ENCODE measurements at regions not wholly inside any gene's neighbourhood (a gene's known extent, or its start where the extent isn't known, plus 50 kb on each side); places are given as distances from the start of the nearest gene placed in this dataset.

DNA sequence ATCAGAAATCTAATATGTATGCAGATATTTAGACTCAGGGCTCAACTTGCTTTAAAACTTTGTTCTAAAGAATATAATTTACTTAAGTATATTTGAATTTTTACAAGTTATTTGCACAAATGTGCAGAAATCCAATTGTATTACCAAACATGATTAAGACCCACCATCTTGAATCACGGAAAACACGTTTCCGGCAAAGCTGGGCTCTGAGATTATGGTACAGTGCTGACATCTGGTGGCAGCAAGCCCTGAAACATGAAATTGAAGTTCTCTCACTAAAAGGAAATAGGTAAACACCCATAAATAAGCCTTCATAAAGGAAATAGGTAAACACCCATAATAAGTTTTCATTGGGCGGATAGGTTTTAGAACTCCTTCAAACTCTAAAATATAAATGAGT is 98.3 kb upstream of the MAOA start:
- Mint-ChIP-seq H3K27me3 (no peaks in the 10 kb centered on the region), H3K4me1 (ENCODE audit: low read depth) (no peaks in the 10 kb centered on the region), H3K36me3 (ENCODE audit: low read depth) (no peaks in the 10 kb centered on the region), H3K9me3 (no peaks in the 10 kb centered on the region), H3K4me3 (no peak overlapping the region), H3K27ac (no peak overlapping the region)
- CTCF ChIA-PET, result interaction anchor here (1.0 to 2.0 kb wide), 4 partner anchors 13 to 1776 kb away, joined by 3 to 5 read pairs (median 4); no protein-coding TSS in a partner anchor
- no peaks in the 10 kb centered on the region for H3K36me3 ChIP-seq (ENCODE audit: insufficient read depth, low read length)
- POLR2A ChIA-PET, result interaction anchor here (1.1 kb wide), 1 partner anchor 192 kb away, joined by 3 read pairs; no protein-coding TSS in a partner anchor
- peak; percentile 39 for ATAC-seq (ENCODE audit: poor library complexity)
- no peaks in the 10 kb centered on the region for H3K4me1 ChIP-seq (ENCODE audit: insufficient read depth, low read length)
- no peaks in the 10 kb centered on the region for H3K27me3 ChIP-seq (ENCODE audit: control insufficient read depth in 1 of 2, insufficient read depth in 2 of 2, low read length in 2 of 2)
- DNase-seq, result peak; percentile 19 to 77 (median 48)
- peak; percentile 56 for TF ChIP-seq CTCF (IDR thresholded peaks at IDR 0.05)
- no peaks in the 10 kb centered on the region for H3K9me3 ChIP-seq (ENCODE audit: control insufficient read depth in 1 of 2, insufficient read depth in 1 of 2, low read length in 2 of 2)
- intact Hi-C loops (cut with DNase I, micrococcal nuclease), result loop anchor here (1.0 to 10.0 kb wide), 7 partner anchors 210 to 2003 kb away; no protein-coding TSS in a partner anchor
- H3K4me3 ChIP-seq (ENCODE audit: low read length), result no peak overlapping the region
- no peak overlapping the region for H3K27ac ChIP-seq (ENCODE audit: low read depth in 1 of 2, low read length in 2 of 2)

DNA sequence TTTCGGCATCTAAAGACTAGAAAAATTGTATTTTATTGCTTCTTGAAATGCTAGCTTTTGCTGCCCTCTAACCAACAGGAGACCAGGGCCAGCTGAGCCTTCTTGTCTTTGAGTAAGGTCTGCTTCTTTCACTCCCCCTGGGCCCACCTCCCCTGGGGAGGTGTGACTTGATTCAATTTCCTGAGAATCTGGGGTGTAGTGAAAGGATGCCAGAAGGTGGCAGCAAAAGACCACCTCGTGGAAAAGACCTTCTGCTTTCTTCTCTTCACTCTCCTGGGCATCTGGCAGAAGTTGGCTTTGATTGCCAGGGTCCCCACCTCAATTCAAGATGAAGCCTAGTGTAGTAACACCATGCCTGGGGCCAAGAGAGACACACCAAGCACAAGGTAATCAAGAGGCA is 96.5 kb upstream of the MAOA start:
- no peaks in the 10 kb centered on the region for H3K36me3 Mint-ChIP-seq (ENCODE audit: low read depth)
- H3K4me3 ChIP-seq (ENCODE audit: low read length), result no peak overlapping the region
- H3K9me3 ChIP-seq (ENCODE audit: control insufficient read depth in 1 of 2, insufficient read depth in 1 of 2, low read length in 2 of 2), result no peaks in the 10 kb centered on the region
- no peaks in the 10 kb centered on the region for H3K27me3 Mint-ChIP-seq
- no peaks in the 10 kb centered on the region for H3K4me1 ChIP-seq (ENCODE audit: insufficient read depth, low read length)
- intact Hi-C loops (cut with DNase I, micrococcal nuclease), result loop anchor here (1.0 to 10.0 kb wide), 8 partner anchors 191 to 2005 kb away; no protein-coding TSS in a partner anchor
- ChIA-PET POLR2A (no interaction called here), CTCF (no interaction called here)
- no peaks in the 10 kb centered on the region for H3K27me3 ChIP-seq (ENCODE audit: control insufficient read depth in 1 of 2, insufficient read depth in 2 of 2, low read length in 2 of 2)
- H3K27ac Mint-ChIP-seq, result no peak overlapping the region
- ATAC-seq (ENCODE audit: poor library complexity), result no peak
- H3K36me3 ChIP-seq (ENCODE audit: insufficient read depth, low read length), result no peaks in the 10 kb centered on the region
- peak in 12 of 14 experiments; percentile 0 to 49 (median 10) for DNase-seq
- H3K4me1 Mint-ChIP-seq (ENCODE audit: low read depth), result no peaks in the 10 kb centered on the region
- H3K4me3 Mint-ChIP-seq, result no peak overlapping the region
- no peak for TF ChIP-seq CTCF (IDR thresholded peaks at IDR 0.05)
- H3K27ac ChIP-seq (ENCODE audit: low read depth in 1 of 2, low read length in 2 of 2), result no peak overlapping the region
- no peaks in the 10 kb centered on the region for H3K9me3 Mint-ChIP-seq

DNA sequence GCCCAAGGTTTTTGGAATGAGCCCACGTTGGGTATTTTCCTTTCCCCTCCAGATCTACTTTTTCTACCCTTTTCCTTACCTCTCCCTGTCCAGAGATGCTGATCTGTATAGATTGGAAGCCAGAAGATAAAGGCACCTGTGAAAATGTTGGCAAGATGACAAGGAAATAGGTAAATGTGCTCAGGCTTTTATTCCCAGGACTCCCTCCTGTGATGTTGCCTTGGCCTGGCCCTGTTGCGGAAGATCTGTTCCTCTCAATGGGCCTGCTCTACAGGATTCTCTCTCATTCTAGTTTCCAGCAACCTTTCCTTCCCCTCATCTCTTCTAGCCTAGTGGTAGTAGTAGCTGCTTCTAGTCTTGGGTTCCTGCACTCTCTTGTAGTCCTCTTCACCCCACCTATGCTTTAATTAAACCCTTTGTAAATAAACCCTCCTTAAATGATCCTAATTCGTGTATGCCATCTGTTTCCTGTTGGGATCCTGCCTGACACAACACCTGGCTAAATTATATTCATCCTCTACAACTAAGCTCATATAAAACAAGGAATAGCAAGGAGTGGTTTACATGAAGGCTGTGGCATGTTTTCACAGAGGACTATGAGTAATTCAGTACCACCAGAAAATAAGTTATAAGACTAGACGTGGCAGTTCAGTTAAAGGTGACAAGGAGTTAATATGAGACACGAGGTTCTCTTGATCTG is 95.7 kb upstream of the MAOA start:
- Mint-ChIP-seq H3K27ac (no peak overlapping the region), H3K4me1 (ENCODE audit: low read depth) (no peaks in the 10 kb centered on the region), H3K36me3 (ENCODE audit: low read depth) (no peaks in the 10 kb centered on the region), H3K27me3 (no peaks in the 10 kb centered on the region), H3K9me3 (no peaks in the 10 kb centered on the region), H3K4me3 (no peak overlapping the region)
- H3K36me3 ChIP-seq (ENCODE audit: insufficient read depth, low read length), result no peaks in the 10 kb centered on the region
- no peak for TF ChIP-seq CTCF (IDR thresholded peaks at IDR 0.05)
- DNase-seq (no peak), ATAC-seq (ENCODE audit: poor library complexity) (no peak)
- no peak overlapping the region for H3K27ac ChIP-seq (ENCODE audit: low read depth in 1 of 2, low read length in 2 of 2)
- H3K4me3 ChIP-seq (ENCODE audit: low read length), result no peak overlapping the region
- H3K9me3 ChIP-seq (ENCODE audit: control insufficient read depth in 1 of 2, insufficient read depth in 1 of 2, low read length in 2 of 2), result no peaks in the 10 kb centered on the region
- H3K4me1 ChIP-seq (ENCODE audit: insufficient read depth, low read length), result no peaks in the 10 kb centered on the region
- ChIA-PET CTCF (no interaction called here), POLR2A (no interaction called here)
- intact Hi-C loops (cut with DNase I, micrococcal nuclease), result loop anchor here in 1 of 2 experiments (2.0 kb wide), 1 partner anchor 190 kb away; no protein-coding TSS in a partner anchor
- H3K27me3 ChIP-seq (ENCODE audit: control insufficient read depth in 1 of 2, insufficient read depth in 2 of 2, low read length in 2 of 2), result no peaks in the 10 kb centered on the region
